B cell (primary cell): ENCODE measurements at regions not wholly inside any gene's neighbourhood (a gene's known extent, or its start where the extent isn't known, plus 50 kb on each side); places are given as distances from the start of the nearest gene placed in this dataset.

Experiments used
- CTCF ChIP-seq: fragments of 200-600 bp; IDR thresholded peaks from one replicate; pipeline ENCODE4 v1.8.0; 2022; ENCODE audit warnings: antibody characterized with exemption, mild to moderate bottlenecking
- EZH2 ChIP-seq: IDR thresholded peaks from 2 replicates; pipeline ENCODE4 v1.6.1; 2012; ENCODE audit warnings: borderline replicate concordance, low read depth, mild to moderate bottlenecking, moderate library complexity, low read length; ENCODE audit not compliant: insufficient read depth, poor library complexity, severe bottlenecking

GRCh38 chr6:164882236-164882635, 427.2 kb downstream of the C6orf118 start:
- TF ChIP-seq CTCF (no peak), EZH2 (no peak)
